ENCODE measurements at regions not wholly inside any gene's neighbourhood (a gene's known extent, or its start where the extent isn't known, plus 50 kb on each side); places are given as distances from the start of the nearest gene placed in this dataset.
"Not testable (repeated sequence)": the region's sequence is repeated elsewhere in the genome, so short reads cannot be mapped to it uniquely, and the experiment has no call there.

DNA sequence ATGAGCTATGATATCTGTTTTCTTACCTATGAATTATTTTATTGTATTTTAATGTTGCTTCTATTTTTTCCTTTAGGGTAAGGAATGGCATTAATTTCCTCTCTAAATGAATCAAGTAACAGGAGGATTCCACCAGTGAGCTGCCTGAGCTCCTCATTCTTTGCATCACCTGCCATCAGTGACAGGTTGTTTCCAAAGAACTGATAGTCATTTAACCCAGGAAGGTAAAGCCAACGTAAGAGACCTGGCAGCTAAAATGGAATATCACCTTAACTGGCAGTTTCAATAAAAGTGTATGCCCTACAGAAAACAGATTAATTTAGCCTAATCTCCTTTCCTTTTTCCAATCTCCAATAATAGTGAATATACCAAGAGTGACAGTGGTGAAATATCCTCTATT, 812.0 kb downstream of the SLITRK5 start:
- Histone ChIP-seq H3K4me1 (ENCODE audit: insufficient read depth) (no peaks in the 10 kb centered on the region), H3K79me2 (no peaks in the 10 kb centered on the region), H2AFZ (no peak overlapping the region), H4K20me1 (ENCODE audit: insufficient read depth, poor library complexity, severe bottlenecking) (no peaks in the 10 kb centered on the region), H3K27ac (no peak overlapping the region), H3K27me3 (no peaks in the 10 kb centered on the region), H3K9me3 (ENCODE audit: low read depth) (no peaks in the 10 kb centered on the region), H3K36me3 (replicated peaks; ENCODE audit: insufficient read depth, low read depth) (no peaks in the 10 kb centered on the region), H3K9me2 (replicated peaks; ENCODE audit: insufficient read depth) (no peaks in the 10 kb centered on the region), H3K4me3 (no peak overlapping the region), H3K4me2 (no peak overlapping the region)
- no peak for DNase-seq (ENCODE audit: low spot score)
- TF ChIP-seq, protein P1, sequence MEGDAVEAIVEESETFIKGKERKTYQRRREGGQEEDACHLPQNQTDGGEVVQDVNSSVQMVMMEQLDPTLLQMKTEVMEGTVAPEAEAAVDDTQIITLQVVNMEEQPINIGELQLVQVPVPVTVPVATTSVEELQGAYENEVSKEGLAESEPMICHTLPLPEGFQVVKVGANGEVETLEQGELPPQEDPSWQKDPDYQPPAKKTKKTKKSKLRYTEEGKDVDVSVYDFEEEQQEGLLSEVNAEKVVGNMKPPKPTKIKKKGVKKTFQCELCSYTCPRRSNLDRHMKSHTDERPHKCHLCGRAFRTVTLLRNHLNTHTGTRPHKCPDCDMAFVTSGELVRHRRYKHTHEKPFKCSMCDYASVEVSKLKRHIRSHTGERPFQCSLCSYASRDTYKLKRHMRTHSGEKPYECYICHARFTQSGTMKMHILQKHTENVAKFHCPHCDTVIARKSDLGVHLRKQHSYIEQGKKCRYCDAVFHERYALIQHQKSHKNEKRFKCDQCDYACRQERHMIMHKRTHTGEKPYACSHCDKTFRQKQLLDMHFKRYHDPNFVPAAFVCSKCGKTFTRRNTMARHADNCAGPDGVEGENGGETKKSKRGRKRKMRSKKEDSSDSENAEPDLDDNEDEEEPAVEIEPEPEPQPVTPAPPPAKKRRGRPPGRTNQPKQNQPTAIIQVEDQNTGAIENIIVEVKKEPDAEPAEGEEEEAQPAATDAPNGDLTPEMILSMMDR (IDR thresholded peaks at IDR 0.05; ENCODE audit: poor library complexity) = no peak
- TF ChIP-seq EZH2phosphoT487 (IDR thresholded peaks at IDR 0.05; ENCODE audit: low read depth, severe bottlenecking, unreplicated experiment) = no peak
- TF ChIP-seq EZH2 (IDR thresholded peaks at IDR 0.05; ENCODE audit: borderline replicate concordance) = no peak
- 84% methylated on average over 1 of the region's 1 CpG for WGBS (ENCODE audit: low lambda C conversion rate, missing lambda C conversion rate)

- DNase-seq (ENCODE audit: low spot score) = no peak
- Histone ChIP-seq H3K79me2 (no peaks in the 10 kb centered on the region), H3K9me3 (ENCODE audit: low read depth) (no peaks in the 10 kb centered on the region), H3K36me3 (replicated peaks; ENCODE audit: insufficient read depth, low read depth) (no peaks in the 10 kb centered on the region), H3K4me3 (no peak overlapping the region), H3K9me2 (replicated peaks; ENCODE audit: insufficient read depth) (no peaks in the 10 kb centered on the region), H4K20me1 (ENCODE audit: insufficient read depth, poor library complexity, severe bottlenecking) (no peaks in the 10 kb centered on the region), H3K27me3 (no peaks in the 10 kb centered on the region), H3K4me1 (ENCODE audit: insufficient read depth) (no peaks in the 10 kb centered on the region), H3K27ac (no peak overlapping the region), H2AFZ (no peak overlapping the region), H3K4me2 (no peak overlapping the region)
- TF ChIP-seq, protein P1 (IDR thresholded peaks at IDR 0.05; ENCODE audit: poor library complexity) = no peak
- TF ChIP-seq EZH2phosphoT487 (IDR thresholded peaks at IDR 0.05; ENCODE audit: low read depth, severe bottlenecking, unreplicated experiment) (no peak), EZH2 (IDR thresholded peaks at IDR 0.05; ENCODE audit: borderline replicate concordance) (no peak)
- 58% methylated on average over 1 of the region's 1 CpG for WGBS (ENCODE audit: low lambda C conversion rate, missing lambda C conversion rate)
Observed at GRCh38 chr13:88507909-88508308, 836.7 kb downstream of the SLITRK5 start.

- H2AFZ ChIP-seq; H4K20me1 ChIP-seq (ENCODE audit: insufficient read depth, poor library complexity, severe bottlenecking): not testable (repeated sequence)
- WGBS (ENCODE audit: low lambda C conversion rate, missing lambda C conversion rate) = 100% methylated on average over 3 of the region's 3 CpGs
Observed at GRCh38 chr13:88512993-88513392, 841.8 kb downstream of the SLITRK5 start.

GRCh38 chr13:88526186-88526852, 855.1 kb downstream of the SLITRK5 start:
- WGBS (ENCODE audit: low lambda C conversion rate, missing lambda C conversion rate) = 79% methylated on average over 6 of the region's 6 CpGs
- Histone ChIP-seq H3K4me3 (no peak overlapping the region), H3K4me2 (no peak overlapping the region)

More at GRCh38 chr13:88512993-88513392, 841.8 kb downstream of the SLITRK5 start:
- not testable (repeated sequence) for H3K4me1 ChIP-seq (ENCODE audit: insufficient read depth); H3K79me2 ChIP-seq; H3K9me2 ChIP-seq (replicated peaks; ENCODE audit: insufficient read depth); DNase-seq (ENCODE audit: low spot score); H3K27ac ChIP-seq; H3K27me3 ChIP-seq; H3K36me3 ChIP-seq (replicated peaks; ENCODE audit: insufficient read depth, low read depth); H3K4me2 ChIP-seq; H3K9me3 ChIP-seq (ENCODE audit: low read depth); H3K4me3 ChIP-seq

More at GRCh38 chr13:88526186-88526852, 855.1 kb downstream of the SLITRK5 start:
- H4K20me1 ChIP-seq (ENCODE audit: insufficient read depth, poor library complexity, severe bottlenecking) = no peaks in the 10 kb centered on the region
- no peak for DNase-seq (ENCODE audit: low spot score)
- H3K36me3 ChIP-seq (replicated peaks; ENCODE audit: insufficient read depth, low read depth) = no peaks in the 10 kb centered on the region
- no peaks in the 10 kb centered on the region for H3K9me2 ChIP-seq (replicated peaks; ENCODE audit: insufficient read depth)
- no peaks in the 10 kb centered on the region for H3K79me2 ChIP-seq
- TF ChIP-seq, protein P1 (IDR thresholded peaks at IDR 0.05; ENCODE audit: poor library complexity) = no peak
- TF ChIP-seq EZH2 (IDR thresholded peaks at IDR 0.05; ENCODE audit: borderline replicate concordance) (no peak), EZH2phosphoT487 (IDR thresholded peaks at IDR 0.05; ENCODE audit: low read depth, severe bottlenecking, unreplicated experiment) (no peak)
- no peaks in the 10 kb centered on the region for H3K4me1 ChIP-seq (ENCODE audit: insufficient read depth)
- H3K9me3 ChIP-seq (ENCODE audit: low read depth) = no peaks in the 10 kb centered on the region
- H3K27ac ChIP-seq = no peak overlapping the region
- H2AFZ ChIP-seq = no peak overlapping the region
- no peaks in the 10 kb centered on the region for H3K27me3 ChIP-seq
